ENCODE measurements at regions not wholly inside any gene's neighbourhood (a gene's known extent, or its start where the extent isn't known, plus 50 kb on each side); places are given as distances from the start of the nearest gene placed in this dataset.

GRCh38 chr10:111874576-111874975 lies 309.0 kb downstream of the GPAM start:
- DNase-seq (ENCODE audit: low read depth) = no peak
- no peak overlapping the region for H3K4me3 ChIP-seq (ENCODE audit: low read depth, low read length)
- no peak for TF ChIP-seq CTCF (IDR thresholded peaks at IDR 0.05; ENCODE audit: insufficient read depth, low read depth, low read length, missing control alignments)

- DNase-seq (ENCODE audit: low read depth) = no peak
- no peak for TF ChIP-seq CTCF (IDR thresholded peaks at IDR 0.05; ENCODE audit: insufficient read depth, low read depth, low read length, missing control alignments)
- H3K4me3 ChIP-seq (ENCODE audit: low read depth, low read length) = no peak overlapping the region
These were observed 307.8 kb downstream of the GPAM start for GRCh38 chr10:111875725-111876124.

GRCh38 chr10:111877258-111877657 lies 306.3 kb downstream of the GPAM start:
- H3K4me3 ChIP-seq (ENCODE audit: low read depth, low read length) = no peak overlapping the region
- DNase-seq (ENCODE audit: low read depth) = no peak
- TF ChIP-seq CTCF (IDR thresholded peaks at IDR 0.05; ENCODE audit: insufficient read depth, low read depth, low read length, missing control alignments) = no peak

GRCh38 chr10:111879969-111880368 lies 303.6 kb downstream of the GPAM start:
- no peak for DNase-seq (ENCODE audit: low read depth)
- H3K4me3 ChIP-seq (ENCODE audit: low read depth, low read length) = no peak overlapping the region
- TF ChIP-seq CTCF (IDR thresholded peaks at IDR 0.05; ENCODE audit: insufficient read depth, low read depth, low read length, missing control alignments) = no peak

- no peak for DNase-seq (ENCODE audit: low read depth)
- TF ChIP-seq CTCF (IDR thresholded peaks at IDR 0.05; ENCODE audit: insufficient read depth, low read depth, low read length, missing control alignments) = no peak
- no peak overlapping the region for H3K4me3 ChIP-seq (ENCODE audit: low read depth, low read length)
These were observed 298.5 kb downstream of the GPAM start for GRCh38 chr10:111885046-111885445.

GRCh38 chr10:111885919-111886318 lies 297.6 kb downstream of the GPAM start:
- TF ChIP-seq CTCF (IDR thresholded peaks at IDR 0.05; ENCODE audit: insufficient read depth, low read depth, low read length, missing control alignments) = no peak
- DNase-seq (ENCODE audit: low read depth) = no peak
- no peak overlapping the region for H3K4me3 ChIP-seq (ENCODE audit: low read depth, low read length)

- H3K4me3 ChIP-seq (ENCODE audit: low read depth, low read length) = no peak overlapping the region
- DNase-seq (ENCODE audit: low read depth) = no peak
- no peak for TF ChIP-seq CTCF (IDR thresholded peaks at IDR 0.05; ENCODE audit: insufficient read depth, low read depth, low read length, missing control alignments)
These were observed 296.3 kb downstream of the GPAM start for GRCh38 chr10:111887266-111887665.

All from GM12865 (cell line).